Endodermal cell (in vitro differentiated cells): ENCODE measurements at regions not wholly inside any gene's neighbourhood (a gene's known extent, or its start where the extent isn't known, plus 50 kb on each side); places are given as distances from the start of the nearest gene placed in this dataset.

ENCODE experiments used
- DNase-seq: peaks from one replicate; pipeline ENCODE4 v3.0.0-alpha.2; 2017
- H3K27ac ChIP-seq: 2 replicates; pipeline ENCODE4 v1.5.1; 2013; ENCODE audit warnings: mild to moderate bottlenecking, low read depth, low read length, moderate library complexity
- H3K27me3 ChIP-seq: 2 replicates; pipeline ENCODE4 v1.6.1; 2013; ENCODE audit warnings: mild to moderate bottlenecking, low read length, moderate library complexity; ENCODE audit not compliant: insufficient read depth, control insufficient read depth, poor library complexity, severe bottlenecking
- H3K36me3 ChIP-seq: 2 replicates; pipeline ENCODE4 v1.7.0; 2013; ENCODE audit warnings: mild to moderate bottlenecking, low read length, moderate library complexity; ENCODE audit not compliant: control insufficient read depth, insufficient read depth
- H3K4me1 ChIP-seq: one replicate; pipeline ENCODE4 v1.7.0; 2013; ENCODE audit warnings: low read length; ENCODE audit not compliant: control insufficient read depth, insufficient read depth
- H3K4me3 ChIP-seq: 2 replicates; pipeline ENCODE4 v1.5.1; 2013; ENCODE audit warnings: mild to moderate bottlenecking, low read length, moderate library complexity
- H3K9ac ChIP-seq: 2 replicates; pipeline ENCODE4 v1.6.1; 2013; ENCODE audit warnings: mild to moderate bottlenecking, low read length, moderate library complexity; ENCODE audit not compliant: poor library complexity, severe bottlenecking; ENCODE audit errors: extremely low read depth
- H3K9me3 ChIP-seq: 2 replicates; pipeline ENCODE4 v1.6.1; 2013; ENCODE audit warnings: mild to moderate bottlenecking, low read length, moderate library complexity; ENCODE audit not compliant: control insufficient read depth
- H3K27ac Mint-ChIP-seq: 2 replicates; pipeline ENCODE4 v1.8.0; 2020; ENCODE audit warnings: mixed read lengths
- H3K27me3 Mint-ChIP-seq: 2 replicates; pipeline ENCODE4 v1.8.0; 2021; ENCODE audit warnings: mild to moderate bottlenecking, mixed read lengths; ENCODE audit not compliant: insufficient read depth
- H3K36me3 Mint-ChIP-seq: 2 replicates; pipeline ENCODE4 v1.8.0; 2020; ENCODE audit warnings: low read depth, mixed read lengths
- H3K4me1 Mint-ChIP-seq: 2 replicates; pipeline ENCODE4 v1.8.0; 2020; ENCODE audit warnings: mixed read lengths
- H3K4me3 Mint-ChIP-seq: 2 replicates; pipeline ENCODE4 v1.8.0; 2020; ENCODE audit warnings: mild to moderate bottlenecking, moderate library complexity, mixed read lengths
- H3K9me3 Mint-ChIP-seq: 2 replicates; pipeline ENCODE4 v1.8.0; 2020; ENCODE audit warnings: mild to moderate bottlenecking, mixed read lengths
- WGBS, 2 experiments: methylation state at CpG; one replicate each; pipeline versions ENCODE4 v1.1.5 to v1.1.7; 2013; ENCODE audit warnings: missing lambda C conversion rate in 2 of 2, mixed read lengths in 1 of 2; ENCODE audit not compliant: insufficient coverage in 1 of 2, insufficient read length in 1 of 2; 5-methylcytosine and 5-hydroxymethylcytosine counted together
- TF ChIP-seq, protein P1 (sequence below): fragments of 200-600 bp; sonication (generic); conservative IDR thresholded peaks from 2 replicates; pipeline ENCODE4 v1.5.0; 2021; ENCODE audit warnings: antibody characterized with exemption, mild to moderate bottlenecking

DNA sequence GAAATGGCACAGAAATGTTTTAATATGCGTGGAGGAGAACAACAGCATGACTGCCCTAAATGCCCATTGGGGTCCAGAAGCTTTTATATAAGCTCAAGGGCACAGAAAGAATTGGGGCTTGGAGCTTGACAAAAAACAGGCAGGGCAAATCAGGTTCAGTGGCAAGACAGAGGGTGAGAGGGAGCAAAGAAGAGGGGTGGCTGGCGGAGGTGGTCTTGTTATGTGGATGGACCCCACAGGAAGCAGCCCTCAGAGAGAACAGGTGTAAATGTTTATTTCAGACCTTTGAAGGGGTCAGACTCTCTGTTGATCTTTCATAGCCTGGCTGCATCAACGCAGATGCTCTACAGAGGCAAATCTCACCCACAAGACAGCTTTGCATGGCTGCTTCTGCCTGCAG lies 213.1 kb upstream of the B3GAT1 start:
- Histone ChIP-seq H3K4me3 (no peak overlapping the region), H3K36me3 (no peaks in the 10 kb centered on the region), H3K9ac (no peak overlapping the region), H3K9me3 (no peaks in the 10 kb centered on the region), H3K4me1 (no peaks in the 10 kb centered on the region), H3K27ac (no peak overlapping the region), H3K27me3 (no peaks in the 10 kb centered on the region)
- Mint-ChIP-seq H3K9me3 (no peaks in the 10 kb centered on the region), H3K4me1 (no peaks in the 10 kb centered on the region), H3K27ac (no peak overlapping the region), H3K27me3 (peaks cover 12% of the 10 kb centered on the region), H3K4me3 (no peak overlapping the region), H3K36me3 (no peaks in the 10 kb centered on the region)
- 95 to 100% methylated on average over 2 to 3 of the region's 3 CpGs for WGBS, 2 experiments
- no peak for DNase-seq
- TF ChIP-seq, protein P1, sequence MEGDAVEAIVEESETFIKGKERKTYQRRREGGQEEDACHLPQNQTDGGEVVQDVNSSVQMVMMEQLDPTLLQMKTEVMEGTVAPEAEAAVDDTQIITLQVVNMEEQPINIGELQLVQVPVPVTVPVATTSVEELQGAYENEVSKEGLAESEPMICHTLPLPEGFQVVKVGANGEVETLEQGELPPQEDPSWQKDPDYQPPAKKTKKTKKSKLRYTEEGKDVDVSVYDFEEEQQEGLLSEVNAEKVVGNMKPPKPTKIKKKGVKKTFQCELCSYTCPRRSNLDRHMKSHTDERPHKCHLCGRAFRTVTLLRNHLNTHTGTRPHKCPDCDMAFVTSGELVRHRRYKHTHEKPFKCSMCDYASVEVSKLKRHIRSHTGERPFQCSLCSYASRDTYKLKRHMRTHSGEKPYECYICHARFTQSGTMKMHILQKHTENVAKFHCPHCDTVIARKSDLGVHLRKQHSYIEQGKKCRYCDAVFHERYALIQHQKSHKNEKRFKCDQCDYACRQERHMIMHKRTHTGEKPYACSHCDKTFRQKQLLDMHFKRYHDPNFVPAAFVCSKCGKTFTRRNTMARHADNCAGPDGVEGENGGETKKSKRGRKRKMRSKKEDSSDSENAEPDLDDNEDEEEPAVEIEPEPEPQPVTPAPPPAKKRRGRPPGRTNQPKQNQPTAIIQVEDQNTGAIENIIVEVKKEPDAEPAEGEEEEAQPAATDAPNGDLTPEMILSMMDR: no peak

DNA sequence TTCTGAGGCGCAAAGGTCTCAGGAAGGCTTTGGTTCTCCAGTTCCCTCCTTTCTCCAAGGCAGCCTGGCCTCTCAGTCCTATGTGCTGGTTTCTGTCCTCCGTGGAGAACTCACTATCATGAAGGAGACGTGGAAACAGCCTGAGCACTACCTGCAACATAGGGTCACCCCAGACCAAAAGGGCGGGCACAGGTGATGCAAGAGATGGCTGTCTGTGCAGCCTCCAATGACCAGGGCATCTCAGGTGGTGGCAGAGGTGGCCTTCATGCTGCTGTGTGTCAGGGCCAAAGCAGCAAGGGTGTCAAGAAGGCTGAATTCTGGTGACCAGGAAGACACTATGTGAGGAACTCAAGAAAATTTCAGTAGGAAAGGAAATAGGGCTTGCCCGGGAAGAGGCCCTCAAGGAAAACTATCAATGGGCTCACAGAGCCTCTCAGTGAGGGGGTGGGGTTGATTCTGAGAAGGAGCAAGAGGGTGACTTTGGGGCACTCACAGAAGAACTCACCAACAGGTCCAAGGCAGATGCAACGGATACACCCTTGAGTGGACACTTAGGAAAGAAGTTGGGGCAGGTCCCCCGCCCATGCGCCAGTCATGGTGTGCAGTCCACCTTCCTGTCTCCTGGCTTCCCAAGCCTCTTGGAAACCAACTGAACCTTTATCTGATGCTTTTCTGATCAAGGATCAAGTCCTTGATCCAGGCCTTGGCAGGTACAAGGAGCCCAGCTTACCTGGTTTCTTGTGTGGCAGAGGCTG lies 212.3 kb upstream of the B3GAT1 start:
- H3K4me3 Mint-ChIP-seq: no peak overlapping the region
- no peak overlapping the region for H3K27ac ChIP-seq
- TF ChIP-seq, protein P1: no peak
- H3K27ac Mint-ChIP-seq: no peak overlapping the region
- H3K4me1 ChIP-seq: no peaks in the 10 kb centered on the region
- peaks cover 12% of the 10 kb centered on the region for H3K27me3 Mint-ChIP-seq
- no peak overlapping the region for H3K4me3 ChIP-seq
- no peaks in the 10 kb centered on the region for H3K4me1 Mint-ChIP-seq
- no peaks in the 10 kb centered on the region for H3K27me3 ChIP-seq
- no peak overlapping the region for H3K9ac ChIP-seq
- no peaks in the 10 kb centered on the region for H3K36me3 Mint-ChIP-seq
- no peaks in the 10 kb centered on the region for H3K9me3 ChIP-seq
- no peaks in the 10 kb centered on the region for H3K36me3 ChIP-seq
- DNase-seq: peak; percentile 17
- 89% methylated on average over 7 to 8 of the region's 8 CpGs for WGBS, 2 experiments
- no peaks in the 10 kb centered on the region for H3K9me3 Mint-ChIP-seq

DNA sequence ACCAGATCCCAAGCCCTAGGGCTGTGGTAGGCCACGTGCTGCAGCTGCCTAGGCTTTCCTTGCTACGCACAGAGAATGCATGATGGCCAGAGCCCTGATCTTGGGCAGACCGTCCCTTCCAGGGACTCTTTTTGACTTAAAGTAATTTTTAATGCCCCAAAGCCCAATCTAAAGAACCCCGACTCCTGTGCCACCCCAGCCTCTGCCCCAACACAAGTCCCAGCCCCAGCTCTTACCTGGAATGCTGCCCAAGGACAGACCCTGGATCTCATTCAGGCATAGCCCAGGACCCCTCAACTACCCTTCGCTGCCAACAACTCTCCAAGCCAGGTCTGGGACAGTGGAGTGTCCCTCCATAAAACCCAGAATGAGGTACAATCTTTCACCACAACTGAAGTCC lies 211.7 kb upstream of the B3GAT1 start:
- TF ChIP-seq, protein P1: no peak
- Mint-ChIP-seq H3K27me3 (peaks cover 12% of the 10 kb centered on the region), H3K4me3 (no peak overlapping the region), H3K9me3 (no peaks in the 10 kb centered on the region), H3K27ac (no peak overlapping the region), H3K4me1 (no peaks in the 10 kb centered on the region), H3K36me3 (no peaks in the 10 kb centered on the region)
- 90 to 91% methylated on average over 3 to 5 of the region's 5 CpGs for WGBS, 2 experiments
- Histone ChIP-seq H3K9ac (no peak overlapping the region), H3K36me3 (no peaks in the 10 kb centered on the region), H3K27me3 (no peaks in the 10 kb centered on the region), H3K9me3 (no peaks in the 10 kb centered on the region), H3K27ac (no peak overlapping the region), H3K4me1 (no peaks in the 10 kb centered on the region), H3K4me3 (no peak overlapping the region)
- DNase-seq: peak; percentile 17
